Hematopoietic multipotent progenitor cell treated with erythropoietin and hydrocortisone succinate and interleukin-3 and kit ligand, for 6 days (in vitro differentiated cells): ENCODE measurements at regions not wholly inside any gene's neighbourhood (a gene's known extent, or its start where the extent isn't known, plus 50 kb on each side); places are given as distances from the start of the nearest gene placed in this dataset.
"Not testable (repeated sequence)": the region's sequence is repeated elsewhere in the genome, so short reads cannot be mapped to it uniquely, and the experiment has no call there.

ENCODE experiments used
- DNase-seq: peaks from one replicate; pipeline ENCODE4 v3.0.0-alpha.2; 2015

- DNase-seq: no peak
Observed at GRCh38 chr16:65318138-65318537, 196.3 kb upstream of the CDH11 start.

- DNase-seq: no peak
Observed at GRCh38 chr16:65316808-65317207, 194.9 kb upstream of the CDH11 start.

GRCh38 chr16:65315081-65315780, 193.4 kb upstream of the CDH11 start:
- no peak for DNase-seq

GRCh38 chr16:65314627-65315008, 192.8 kb upstream of the CDH11 start:
- DNase-seq: no peak

- DNase-seq: no peak
Observed at GRCh38 chr16:65313936-65314626, 192.2 kb upstream of the CDH11 start.

- no peak for DNase-seq
Observed at GRCh38 chr16:65312795-65313194, 190.9 kb upstream of the CDH11 start.

- no peak for DNase-seq
Observed at GRCh38 chr16:65312071-65312470, 190.2 kb upstream of the CDH11 start.

GRCh38 chr16:65310491-65310890, 188.6 kb upstream of the CDH11 start:
- DNase-seq: not testable (repeated sequence)

- DNase-seq: no peak
Observed at GRCh38 chr16:65309354-65309753, 187.5 kb upstream of the CDH11 start.

GRCh38 chr16:65308506-65308905, 186.6 kb upstream of the CDH11 start:
- DNase-seq: no peak

- no peak for DNase-seq
Observed at GRCh38 chr16:65307286-65307685, 185.4 kb upstream of the CDH11 start.

- DNase-seq: no peak
Observed at GRCh38 chr16:65306722-65307121, 184.9 kb upstream of the CDH11 start.

- DNase-seq: no peak
Observed at GRCh38 chr16:65306300-65306699, 184.4 kb upstream of the CDH11 start.

GRCh38 chr16:65305266-65305959, 183.6 kb upstream of the CDH11 start:
- DNase-seq: no peak

GRCh38 chr16:65301029-65301428, 179.2 kb upstream of the CDH11 start:
- DNase-seq: no peak

GRCh38 chr16:65297453-65297852, 175.6 kb upstream of the CDH11 start:
- DNase-seq: no peak

GRCh38 chr16:65295527-65295926, 173.7 kb upstream of the CDH11 start:
- DNase-seq: no peak

GRCh38 chr16:65294708-65295107, 172.8 kb upstream of the CDH11 start:
- no peak for DNase-seq

GRCh38 chr16:65294165-65294564, 172.3 kb upstream of the CDH11 start:
- no peak for DNase-seq

GRCh38 chr16:65289022-65289421, 167.2 kb upstream of the CDH11 start:
- DNase-seq: no peak

GRCh38 chr16:65287307-65287706, 165.4 kb upstream of the CDH11 start:
- no peak for DNase-seq

- no peak for DNase-seq
Observed at GRCh38 chr16:65285128-65286048, 163.5 kb upstream of the CDH11 start.

GRCh38 chr16:65284626-65285025, 162.8 kb upstream of the CDH11 start:
- DNase-seq: no peak
